ENCODE measurements at regions not wholly inside any gene's neighbourhood (a gene's known extent, or its start where the extent isn't known, plus 50 kb on each side); places are given as distances from the start of the nearest gene placed in this dataset.
"Not testable (repeated sequence)": the region's sequence is repeated elsewhere in the genome, so short reads cannot be mapped to it uniquely, and the experiment has no call there.

GRCh38 chr1:209168204-209168603 is 415.3 kb upstream of the CAMK1G start:
- Histone ChIP-seq H3K27me3 (ENCODE audit: control insufficient read depth, insufficient read depth, low read length, poor library complexity, severe bottlenecking) (no peaks in the 10 kb centered on the region), H3K9ac (ENCODE audit: extremely low read depth, low read length, poor library complexity, severe bottlenecking) (no peak overlapping the region), H3K9me3 (ENCODE audit: control insufficient read depth, low read length) (peaks cover 13% of the 10 kb centered on the region), H3K4me1 (ENCODE audit: control insufficient read depth, insufficient read depth, low read length) (no peaks in the 10 kb centered on the region), H3K4me3 (ENCODE audit: low read length) (no peak overlapping the region), H3K36me3 (ENCODE audit: control insufficient read depth, insufficient read depth, low read length) (no peaks in the 10 kb centered on the region), H3K27ac (ENCODE audit: low read depth, low read length) (no peak overlapping the region)
- DNase-seq, result no peak
- Mint-ChIP-seq H3K36me3 (ENCODE audit: low read depth) (no peaks in the 10 kb centered on the region), H3K4me3 (no peak overlapping the region), H3K9me3 (peaks cover 17% of the 10 kb centered on the region), H3K4me1 (no peaks in the 10 kb centered on the region), H3K27ac (no peak overlapping the region), H3K27me3 (ENCODE audit: insufficient read depth) (no peaks in the 10 kb centered on the region)
- TF ChIP-seq CTCF (conservative IDR thresholded peaks at IDR 0.05), result no peak

- Mint-ChIP-seq H3K4me1 (no peaks in the 10 kb centered on the region), H3K9me3 (peaks cover 40% of the 10 kb centered on the region), H3K36me3 (ENCODE audit: low read depth) (peaks cover 3% of the 10 kb centered on the region), H3K27ac (no peak overlapping the region), H3K4me3 (no peak overlapping the region), H3K27me3 (ENCODE audit: insufficient read depth) (no peaks in the 10 kb centered on the region)
- Histone ChIP-seq H3K27ac (ENCODE audit: low read depth, low read length) (no peak overlapping the region), H3K9ac (ENCODE audit: extremely low read depth, low read length, poor library complexity, severe bottlenecking) (no peak overlapping the region), H3K4me1 (ENCODE audit: control insufficient read depth, insufficient read depth, low read length) (no peaks in the 10 kb centered on the region), H3K4me3 (ENCODE audit: low read length) (no peak overlapping the region), H3K27me3 (ENCODE audit: control insufficient read depth, insufficient read depth, low read length, poor library complexity, severe bottlenecking) (no peaks in the 10 kb centered on the region), H3K36me3 (ENCODE audit: control insufficient read depth, insufficient read depth, low read length) (no peaks in the 10 kb centered on the region), H3K9me3 (ENCODE audit: control insufficient read depth, low read length) (peaks cover 25% of the 10 kb centered on the region)
- no peak for DNase-seq
- no peak for TF ChIP-seq CTCF (conservative IDR thresholded peaks at IDR 0.05)
- WGBS, 2 experiments (ENCODE audit: insufficient coverage in 1 of 2, insufficient read length in 1 of 2), result 0% methylated on average over 1 of the region's 1 CpG
Observed at GRCh38 chr1:209171151-209171550, 412.4 kb upstream of the CAMK1G start.

GRCh38 chr1:209172286-209172685 is 411.2 kb upstream of the CAMK1G start:
- H3K4me1 Mint-ChIP-seq, result no peaks in the 10 kb centered on the region

GRCh38 chr1:209172792-209173542 is 410.5 kb upstream of the CAMK1G start:
- H3K36me3 Mint-ChIP-seq (ENCODE audit: low read depth); H3K4me1 ChIP-seq (ENCODE audit: control insufficient read depth, insufficient read depth, low read length); H3K27ac Mint-ChIP-seq; DNase-seq; H3K9ac ChIP-seq (ENCODE audit: extremely low read depth, low read length, poor library complexity, severe bottlenecking); H3K36me3 ChIP-seq (ENCODE audit: control insufficient read depth, insufficient read depth, low read length); H3K27me3 Mint-ChIP-seq (ENCODE audit: insufficient read depth); H3K4me1 Mint-ChIP-seq; H3K27me3 ChIP-seq (ENCODE audit: control insufficient read depth, insufficient read depth, low read length, poor library complexity, severe bottlenecking); H3K27ac ChIP-seq (ENCODE audit: low read depth, low read length); H3K4me3 Mint-ChIP-seq; H3K4me3 ChIP-seq (ENCODE audit: low read length): not testable (repeated sequence)
- H3K9me3 ChIP-seq (ENCODE audit: control insufficient read depth, low read length), result peaks cover 26% of the 10 kb centered on the region
- H3K9me3 Mint-ChIP-seq, result peaks cover 39% of the 10 kb centered on the region
- WGBS, 2 experiments (ENCODE audit: insufficient coverage in 1 of 2, insufficient read length in 1 of 2), result 92 to 93% methylated on average over 13 to 31 of the region's 31 CpGs

More at GRCh38 chr1:209172286-209172685, 411.2 kb upstream of the CAMK1G start:
- no peak for DNase-seq
- no peak for TF ChIP-seq CTCF (conservative IDR thresholded peaks at IDR 0.05)
- no peaks in the 10 kb centered on the region for H3K4me1 ChIP-seq (ENCODE audit: control insufficient read depth, insufficient read depth, low read length)
- Mint-ChIP-seq H3K27ac (no peak overlapping the region), H3K36me3 (ENCODE audit: low read depth) (peaks cover 3% of the 10 kb centered on the region), H3K27me3 (ENCODE audit: insufficient read depth) (no peaks in the 10 kb centered on the region), H3K4me3 (no peak overlapping the region), H3K9me3 (peaks cover 34% of the 10 kb centered on the region)
- no peak overlapping the region for H3K9ac ChIP-seq (ENCODE audit: extremely low read depth, low read length, poor library complexity, severe bottlenecking)
- H3K27me3 ChIP-seq (ENCODE audit: control insufficient read depth, insufficient read depth, low read length, poor library complexity, severe bottlenecking), result no peaks in the 10 kb centered on the region
- 92 to 94% methylated on average over 2 to 4 of the region's 4 CpGs for WGBS, 2 experiments (ENCODE audit: insufficient coverage in 1 of 2, insufficient read length in 1 of 2)
- H3K27ac ChIP-seq (ENCODE audit: low read depth, low read length), result no peak overlapping the region
- peaks cover 19% of the 10 kb centered on the region for H3K9me3 ChIP-seq (ENCODE audit: control insufficient read depth, low read length)
- no peak overlapping the region for H3K4me3 ChIP-seq (ENCODE audit: low read length)
- H3K36me3 ChIP-seq (ENCODE audit: control insufficient read depth, insufficient read depth, low read length), result no peaks in the 10 kb centered on the region

- H3K27ac Mint-ChIP-seq; H3K27ac ChIP-seq (ENCODE audit: low read depth, low read length); H3K4me1 Mint-ChIP-seq; H3K9ac ChIP-seq (ENCODE audit: extremely low read depth, low read length, poor library complexity, severe bottlenecking); H3K27me3 Mint-ChIP-seq (ENCODE audit: insufficient read depth); H3K36me3 ChIP-seq (ENCODE audit: control insufficient read depth, insufficient read depth, low read length); H3K4me3 ChIP-seq (ENCODE audit: low read length); H3K4me3 Mint-ChIP-seq; H3K36me3 Mint-ChIP-seq (ENCODE audit: low read depth); DNase-seq; H3K27me3 ChIP-seq (ENCODE audit: control insufficient read depth, insufficient read depth, low read length, poor library complexity, severe bottlenecking); H3K4me1 ChIP-seq (ENCODE audit: control insufficient read depth, insufficient read depth, low read length): not testable (repeated sequence)
- WGBS, 2 experiments (ENCODE audit: insufficient coverage in 1 of 2, insufficient read length in 1 of 2), result 100% methylated on average over 2 of the region's 2 CpGs; no CpG with 5 or more reads in 1 of the 2 experiments
- H3K9me3 ChIP-seq (ENCODE audit: control insufficient read depth, low read length), result peaks cover 34% of the 10 kb centered on the region
- peaks cover 46% of the 10 kb centered on the region for H3K9me3 Mint-ChIP-seq
Observed at GRCh38 chr1:209173796-209174195, 409.7 kb upstream of the CAMK1G start.

Measured in endodermal cell (in vitro differentiated cells).